Astrocyte (in vitro differentiated cells and primary cell): ENCODE measurements at regions not wholly inside any gene's neighbourhood (a gene's known extent, or its start where the extent isn't known, plus 50 kb on each side); places are given as distances from the start of the nearest gene placed in this dataset.

Experiments
- DNase-seq: peaks from one replicate; pipeline ENCODE4 v3.0.0-alpha.2; 2010; ENCODE audit warnings: low read depth
- FAIRE-seq: peaks from 2 replicates; lab custom pipeline; 2011; peaks lifted over from hg19 to GRCh38; lab: Jason Lieb, UNC
- H2AFZ ChIP-seq: 2 replicates; pipeline ENCODE4 v1.6.0; 2012; ENCODE audit warnings: low read depth, low read length, inconsistent platforms
- H3K27ac ChIP-seq: 2 replicates; pipeline ENCODE4 v1.5.1; 2011; ENCODE audit warnings: low read depth, low read length, inconsistent platforms
- H3K27me3 ChIP-seq: 2 replicates; pipeline ENCODE4 v1.6.0; 2011; ENCODE audit warnings: low read length, inconsistent platforms; ENCODE audit not compliant: insufficient read depth
- H3K36me3 ChIP-seq: 2 replicates; pipeline ENCODE4 v1.5.1; 2011; ENCODE audit warnings: low read length, inconsistent platforms; ENCODE audit not compliant: insufficient read depth
- H3K4me1 ChIP-seq: 2 replicates; pipeline ENCODE4 v1.5.1; 2011; ENCODE audit warnings: low read length, inconsistent platforms; ENCODE audit not compliant: insufficient read depth
- H3K4me2 ChIP-seq: 2 replicates; pipeline ENCODE4 v1.6.0; 2012; ENCODE audit warnings: low read length, inconsistent platforms
- H3K4me3 ChIP-seq: 2 replicates; pipeline ENCODE4 v1.5.1; 2011; ENCODE audit warnings: low read depth, mild to moderate bottlenecking, low read length, inconsistent platforms; ENCODE audit not compliant: insufficient read depth
- H3K79me2 ChIP-seq: 2 replicates; pipeline ENCODE4 v1.6.0; 2012; ENCODE audit warnings: mild to moderate bottlenecking, low read length, inconsistent platforms; ENCODE audit not compliant: insufficient read depth
- H3K9ac ChIP-seq: 2 replicates; pipeline ENCODE4 v1.6.0; 2012; ENCODE audit warnings: mild to moderate bottlenecking, low read length, inconsistent platforms
- H3K9me3 ChIP-seq: 2 replicates; pipeline ENCODE4 v1.5.1; 2012; ENCODE audit warnings: low read depth, mild to moderate bottlenecking, low read length, inconsistent platforms; ENCODE audit not compliant: insufficient read depth
- H4K20me1 ChIP-seq: 2 replicates; pipeline ENCODE4 v1.6.0; 2012; ENCODE audit warnings: low read length, inconsistent platforms; ENCODE audit not compliant: insufficient read depth
- H3K27ac Mint-ChIP-seq: one replicate; pipeline ENCODE4 v1.8.0; 2021; ENCODE audit warnings: mild to moderate bottlenecking, mixed read lengths; ENCODE audit not compliant: unreplicated experiment
- H3K27me3 Mint-ChIP-seq: one replicate; pipeline ENCODE4 v1.8.0; 2021; ENCODE audit warnings: low read depth, mixed read lengths; ENCODE audit not compliant: unreplicated experiment
- H3K36me3 Mint-ChIP-seq: one replicate; pipeline ENCODE4 v1.8.0; 2021; ENCODE audit warnings: low read depth, mixed read lengths; ENCODE audit not compliant: unreplicated experiment
- H3K4me1 Mint-ChIP-seq: one replicate; pipeline ENCODE4 v1.8.0; 2021; ENCODE audit warnings: low read depth, mixed read lengths; ENCODE audit not compliant: unreplicated experiment
- H3K4me3 Mint-ChIP-seq: one replicate; pipeline ENCODE4 v1.8.0; 2021; ENCODE audit warnings: mild to moderate bottlenecking, moderate library complexity, mixed read lengths; ENCODE audit not compliant: unreplicated experiment
- H3K9me3 Mint-ChIP-seq: one replicate; pipeline ENCODE4 v1.8.0; 2021; ENCODE audit warnings: mild to moderate bottlenecking, mixed read lengths; ENCODE audit not compliant: unreplicated experiment
- CTCF ChIP-seq: IDR thresholded peaks from 2 replicates; pipeline ENCODE4 v1.5.1; 2011; ENCODE audit warnings: low read depth, mild to moderate bottlenecking, inconsistent platforms, low read length, moderate library complexity; ENCODE audit not compliant: insufficient read depth
- EZH2 ChIP-seq: IDR thresholded peaks from 2 replicates; pipeline ENCODE4 v1.6.1; 2012; ENCODE audit warnings: mild to moderate bottlenecking, low read length, inconsistent platforms; ENCODE audit not compliant: insufficient read depth

- Histone ChIP-seq H3K27me3 (no peaks in the 10 kb centered on the region), H3K36me3 (no peaks in the 10 kb centered on the region), H3K79me2 (no peaks in the 10 kb centered on the region), H3K27ac (no peak overlapping the region), H2AFZ (no peak overlapping the region), H3K4me1 (no peaks in the 10 kb centered on the region), H3K9ac (no peak overlapping the region), H3K9me3 (no peaks in the 10 kb centered on the region), H3K4me2 (no peak overlapping the region), H3K4me3 (no peak overlapping the region), H4K20me1 (no peaks in the 10 kb centered on the region)
- Mint-ChIP-seq H3K27me3 (peaks cover 4% of the 10 kb centered on the region), H3K4me1 (no peaks in the 10 kb centered on the region), H3K9me3 (peaks cover 3% of the 10 kb centered on the region), H3K27ac (no peak overlapping the region), H3K36me3 (peaks cover 2% of the 10 kb centered on the region), H3K4me3 (no peak overlapping the region)
- DNase-seq (no peak), FAIRE-seq (no peak)
- TF ChIP-seq CTCF (no peak), EZH2 (no peak)
These were observed 274.1 kb upstream of the ARID1B start for GRCh38 chr6:156502969-156503504.

- Histone ChIP-seq H3K27ac (no peak overlapping the region), H3K4me1 (no peaks in the 10 kb centered on the region), H2AFZ (no peak overlapping the region), H3K4me2 (no peak overlapping the region), H3K9me3 (no peaks in the 10 kb centered on the region), H3K9ac (no peak overlapping the region), H4K20me1 (no peaks in the 10 kb centered on the region), H3K4me3 (no peak overlapping the region), H3K27me3 (no peaks in the 10 kb centered on the region), H3K36me3 (no peaks in the 10 kb centered on the region), H3K79me2 (no peaks in the 10 kb centered on the region)
- Mint-ChIP-seq H3K27me3 (peaks cover 9% of the 10 kb centered on the region), H3K4me3 (no peak overlapping the region), H3K4me1 (no peaks in the 10 kb centered on the region), H3K27ac (no peak overlapping the region), H3K9me3 (no peaks in the 10 kb centered on the region), H3K36me3 (no peaks in the 10 kb centered on the region)
- FAIRE-seq, result no peak
- TF ChIP-seq EZH2, result no peak
- no peak for TF ChIP-seq CTCF
- no peak for DNase-seq
These were observed 279.6 kb upstream of the ARID1B start for GRCh38 chr6:156497618-156498017.

- H3K4me3 Mint-ChIP-seq, result no peak overlapping the region
- H4K20me1 ChIP-seq, result no peaks in the 10 kb centered on the region
- no peaks in the 10 kb centered on the region for H3K4me1 ChIP-seq
- H3K9me3 Mint-ChIP-seq, result peaks cover 6% of the 10 kb centered on the region
- no peak overlapping the region for H3K9ac ChIP-seq
- H3K4me1 Mint-ChIP-seq, result no peaks in the 10 kb centered on the region
- no peak overlapping the region for H3K4me2 ChIP-seq
- no peak overlapping the region for H3K27ac ChIP-seq
- H3K27me3 ChIP-seq, result no peaks in the 10 kb centered on the region
- peaks cover 3% of the 10 kb centered on the region for H3K9me3 ChIP-seq
- no peaks in the 10 kb centered on the region for H3K36me3 Mint-ChIP-seq
- no peaks in the 10 kb centered on the region for H3K79me2 ChIP-seq
- H2AFZ ChIP-seq, result no peak overlapping the region
- H3K36me3 ChIP-seq, result no peaks in the 10 kb centered on the region
- no peak for TF ChIP-seq EZH2
- TF ChIP-seq CTCF, result no peak
- no peak for DNase-seq
- FAIRE-seq, result no peak
- no peaks in the 10 kb centered on the region for H3K27me3 Mint-ChIP-seq
- no peak overlapping the region for H3K4me3 ChIP-seq
- no peak overlapping the region for H3K27ac Mint-ChIP-seq
These were observed 289.3 kb upstream of the ARID1B start for GRCh38 chr6:156487877-156488276.
